Astrocyte (in vitro differentiated cells and primary cell): ENCODE measurements at regions not wholly inside any gene's neighbourhood (a gene's known extent, or its start where the extent isn't known, plus 50 kb on each side); places are given as distances from the start of the nearest gene placed in this dataset.

Experiments
- DNase-seq: peaks from one replicate; pipeline ENCODE4 v3.0.0-alpha.2; 2010; ENCODE audit warnings: low read depth
- FAIRE-seq: peaks from 2 replicates; lab custom pipeline; 2011; peaks lifted over from hg19 to GRCh38; lab: Jason Lieb, UNC
- H2AFZ ChIP-seq: 2 replicates; pipeline ENCODE4 v1.6.0; 2012; ENCODE audit warnings: low read depth, low read length, inconsistent platforms
- H3K27ac ChIP-seq: 2 replicates; pipeline ENCODE4 v1.5.1; 2011; ENCODE audit warnings: low read depth, low read length, inconsistent platforms
- H3K27me3 ChIP-seq: 2 replicates; pipeline ENCODE4 v1.6.0; 2011; ENCODE audit warnings: low read length, inconsistent platforms; ENCODE audit not compliant: insufficient read depth
- H3K36me3 ChIP-seq: 2 replicates; pipeline ENCODE4 v1.5.1; 2011; ENCODE audit warnings: low read length, inconsistent platforms; ENCODE audit not compliant: insufficient read depth
- H3K4me1 ChIP-seq: 2 replicates; pipeline ENCODE4 v1.5.1; 2011; ENCODE audit warnings: low read length, inconsistent platforms; ENCODE audit not compliant: insufficient read depth
- H3K4me2 ChIP-seq: 2 replicates; pipeline ENCODE4 v1.6.0; 2012; ENCODE audit warnings: low read length, inconsistent platforms
- H3K4me3 ChIP-seq: 2 replicates; pipeline ENCODE4 v1.5.1; 2011; ENCODE audit warnings: low read depth, mild to moderate bottlenecking, low read length, inconsistent platforms; ENCODE audit not compliant: insufficient read depth
- H3K79me2 ChIP-seq: 2 replicates; pipeline ENCODE4 v1.6.0; 2012; ENCODE audit warnings: mild to moderate bottlenecking, low read length, inconsistent platforms; ENCODE audit not compliant: insufficient read depth
- H3K9ac ChIP-seq: 2 replicates; pipeline ENCODE4 v1.6.0; 2012; ENCODE audit warnings: mild to moderate bottlenecking, low read length, inconsistent platforms
- H3K9me3 ChIP-seq: 2 replicates; pipeline ENCODE4 v1.5.1; 2012; ENCODE audit warnings: low read depth, mild to moderate bottlenecking, low read length, inconsistent platforms; ENCODE audit not compliant: insufficient read depth
- H4K20me1 ChIP-seq: 2 replicates; pipeline ENCODE4 v1.6.0; 2012; ENCODE audit warnings: low read length, inconsistent platforms; ENCODE audit not compliant: insufficient read depth
- H3K27ac Mint-ChIP-seq: one replicate; pipeline ENCODE4 v1.8.0; 2021; ENCODE audit warnings: mild to moderate bottlenecking, mixed read lengths; ENCODE audit not compliant: unreplicated experiment
- H3K27me3 Mint-ChIP-seq: one replicate; pipeline ENCODE4 v1.8.0; 2021; ENCODE audit warnings: low read depth, mixed read lengths; ENCODE audit not compliant: unreplicated experiment
- H3K36me3 Mint-ChIP-seq: one replicate; pipeline ENCODE4 v1.8.0; 2021; ENCODE audit warnings: low read depth, mixed read lengths; ENCODE audit not compliant: unreplicated experiment
- H3K4me1 Mint-ChIP-seq: one replicate; pipeline ENCODE4 v1.8.0; 2021; ENCODE audit warnings: low read depth, mixed read lengths; ENCODE audit not compliant: unreplicated experiment
- H3K4me3 Mint-ChIP-seq: one replicate; pipeline ENCODE4 v1.8.0; 2021; ENCODE audit warnings: mild to moderate bottlenecking, moderate library complexity, mixed read lengths; ENCODE audit not compliant: unreplicated experiment
- H3K9me3 Mint-ChIP-seq: one replicate; pipeline ENCODE4 v1.8.0; 2021; ENCODE audit warnings: mild to moderate bottlenecking, mixed read lengths; ENCODE audit not compliant: unreplicated experiment
- CTCF ChIP-seq: IDR thresholded peaks from 2 replicates; pipeline ENCODE4 v1.5.1; 2011; ENCODE audit warnings: low read depth, mild to moderate bottlenecking, inconsistent platforms, low read length, moderate library complexity; ENCODE audit not compliant: insufficient read depth
- EZH2 ChIP-seq: IDR thresholded peaks from 2 replicates; pipeline ENCODE4 v1.6.1; 2012; ENCODE audit warnings: mild to moderate bottlenecking, low read length, inconsistent platforms; ENCODE audit not compliant: insufficient read depth

- DNase-seq (no peak), FAIRE-seq (no peak)
- Histone ChIP-seq H3K36me3 (no peaks in the 10 kb centered on the region), H3K27ac (no peak overlapping the region), H3K9ac (no peak overlapping the region), H2AFZ (no peak overlapping the region), H3K27me3 (no peaks in the 10 kb centered on the region), H4K20me1 (no peaks in the 10 kb centered on the region), H3K9me3 (no peaks in the 10 kb centered on the region), H3K79me2 (no peaks in the 10 kb centered on the region), H3K4me3 (no peak overlapping the region), H3K4me1 (peaks cover 25% of the 10 kb centered on the region), H3K4me2 (no peak overlapping the region)
- no peaks in the 10 kb centered on the region for H3K9me3 Mint-ChIP-seq
- peaks cover 9% of the 10 kb centered on the region for H3K27me3 Mint-ChIP-seq
- H3K4me3 Mint-ChIP-seq = no peak overlapping the region
- no peak for TF ChIP-seq EZH2
- H3K36me3 Mint-ChIP-seq = peaks cover 5% of the 10 kb centered on the region
- peaks cover 16% of the 10 kb centered on the region for H3K4me1 Mint-ChIP-seq
- no peak overlapping the region for H3K27ac Mint-ChIP-seq
Measured at GRCh38 chr1:8165595-8166360, 139.7 kb upstream of the ERRFI1 start.

GRCh38 chr1:8164670-8165069 is 138.6 kb upstream of the ERRFI1 start:
- FAIRE-seq (no peak), DNase-seq (no peak)
- no peaks in the 10 kb centered on the region for H3K79me2 ChIP-seq
- TF ChIP-seq CTCF (no peak), EZH2 (no peak)
- no peak overlapping the region for H2AFZ ChIP-seq
- Mint-ChIP-seq H3K4me3 (no peak overlapping the region), H3K4me1 (peaks cover 14% of the 10 kb centered on the region), H3K27ac (no peak overlapping the region), H3K9me3 (no peaks in the 10 kb centered on the region), H3K36me3 (peaks cover 5% of the 10 kb centered on the region), H3K27me3 (peaks cover 9% of the 10 kb centered on the region)
- no peak overlapping the region for H3K9ac ChIP-seq
- H3K27ac ChIP-seq = no peak overlapping the region
- H3K4me2 ChIP-seq = no peak overlapping the region
- H4K20me1 ChIP-seq = no peaks in the 10 kb centered on the region
- no peak overlapping the region for H3K4me3 ChIP-seq
- no peaks in the 10 kb centered on the region for H3K36me3 ChIP-seq
- H3K27me3 ChIP-seq = no peaks in the 10 kb centered on the region
- H3K9me3 ChIP-seq = no peaks in the 10 kb centered on the region
- peaks cover 16% of the 10 kb centered on the region for H3K4me1 ChIP-seq

DNA sequence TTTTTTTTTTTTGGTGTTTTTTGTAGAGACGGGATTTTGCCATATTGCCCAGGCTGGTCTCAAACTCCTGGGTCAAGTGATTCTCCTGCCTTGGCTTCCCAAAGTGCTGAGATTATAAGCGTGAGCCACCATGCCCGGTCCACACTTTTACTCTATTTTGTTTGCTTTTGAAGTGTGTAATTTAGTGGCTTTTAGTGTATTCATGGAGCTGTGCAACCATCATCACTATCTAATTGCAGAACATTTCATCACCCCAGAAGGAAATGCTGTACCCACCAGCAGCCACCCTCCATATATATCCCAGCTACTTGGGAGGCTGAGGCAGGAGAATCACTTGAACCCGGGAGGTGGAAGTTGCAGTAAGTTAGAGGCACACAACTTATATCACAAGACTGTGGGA is 136.9 kb upstream of the ERRFI1 start:
- FAIRE-seq (no peak), DNase-seq (no peak)
- Mint-ChIP-seq H3K4me3 (no peak overlapping the region), H3K27me3 (peaks cover 9% of the 10 kb centered on the region), H3K4me1 (peaks cover 9% of the 10 kb centered on the region), H3K9me3 (no peaks in the 10 kb centered on the region), H3K27ac (no peak overlapping the region), H3K36me3 (peaks cover 5% of the 10 kb centered on the region)
- Histone ChIP-seq H3K4me2 (no peak overlapping the region), H3K4me1 (peaks cover 6% of the 10 kb centered on the region), H3K79me2 (no peaks in the 10 kb centered on the region), H3K9me3 (no peaks in the 10 kb centered on the region), H3K9ac (no peak overlapping the region), H2AFZ (no peak overlapping the region), H3K27ac (no peak overlapping the region), H3K4me3 (no peak overlapping the region), H3K36me3 (no peaks in the 10 kb centered on the region), H4K20me1 (no peaks in the 10 kb centered on the region), H3K27me3 (no peaks in the 10 kb centered on the region)
- no peak for TF ChIP-seq CTCF
- no peak for TF ChIP-seq EZH2
